ENCODE measurements at regions not wholly inside any gene's neighbourhood (a gene's known extent, or its start where the extent isn't known, plus 50 kb on each side); places are given as distances from the start of the nearest gene placed in this dataset.

DNA sequence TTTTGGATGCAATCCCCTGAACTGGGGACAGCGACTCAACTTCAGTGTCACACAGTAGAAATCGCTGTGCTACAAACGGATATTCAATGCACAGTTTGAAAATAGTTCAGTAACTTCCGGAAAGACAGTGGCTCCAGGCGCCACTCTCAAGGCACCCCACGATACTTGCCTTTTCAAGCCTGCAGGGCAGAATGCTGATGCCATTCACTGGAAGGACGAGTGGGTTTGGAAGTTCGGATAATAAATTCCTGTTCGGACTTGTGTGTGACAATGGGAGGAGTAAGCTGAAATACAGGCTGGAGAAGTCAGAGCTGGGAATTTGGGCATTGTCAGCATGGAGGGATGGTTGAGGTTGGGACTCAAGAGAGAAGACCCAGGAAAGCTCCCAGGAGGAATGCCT is 64.3 kb upstream of the HELT start:
- TF ChIP-seq, protein P1, sequence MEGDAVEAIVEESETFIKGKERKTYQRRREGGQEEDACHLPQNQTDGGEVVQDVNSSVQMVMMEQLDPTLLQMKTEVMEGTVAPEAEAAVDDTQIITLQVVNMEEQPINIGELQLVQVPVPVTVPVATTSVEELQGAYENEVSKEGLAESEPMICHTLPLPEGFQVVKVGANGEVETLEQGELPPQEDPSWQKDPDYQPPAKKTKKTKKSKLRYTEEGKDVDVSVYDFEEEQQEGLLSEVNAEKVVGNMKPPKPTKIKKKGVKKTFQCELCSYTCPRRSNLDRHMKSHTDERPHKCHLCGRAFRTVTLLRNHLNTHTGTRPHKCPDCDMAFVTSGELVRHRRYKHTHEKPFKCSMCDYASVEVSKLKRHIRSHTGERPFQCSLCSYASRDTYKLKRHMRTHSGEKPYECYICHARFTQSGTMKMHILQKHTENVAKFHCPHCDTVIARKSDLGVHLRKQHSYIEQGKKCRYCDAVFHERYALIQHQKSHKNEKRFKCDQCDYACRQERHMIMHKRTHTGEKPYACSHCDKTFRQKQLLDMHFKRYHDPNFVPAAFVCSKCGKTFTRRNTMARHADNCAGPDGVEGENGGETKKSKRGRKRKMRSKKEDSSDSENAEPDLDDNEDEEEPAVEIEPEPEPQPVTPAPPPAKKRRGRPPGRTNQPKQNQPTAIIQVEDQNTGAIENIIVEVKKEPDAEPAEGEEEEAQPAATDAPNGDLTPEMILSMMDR (IDR thresholded peaks at IDR 0.05 in 4 of 5, conservative IDR thresholded peaks at IDR 0.05 in 1 of 5), result no peak
- no peak for TF ChIP-seq POLR2A (IDR thresholded peaks at IDR 0.05)

Data from gastrocnemius medialis (tissue), 4 donors.